SU-DHL-6 (cell line): ENCODE measurements at regions not wholly inside any gene's neighbourhood (a gene's known extent, or its start where the extent isn't known, plus 50 kb on each side); places are given as distances from the start of the nearest gene placed in this dataset.

ENCODE experiments used
- H2AFZ ChIP-seq: fragments of 200-600 bp; sonication (generic); 2 replicates; pipeline ENCODE4 v1.6.1; 2014; ENCODE audit warnings: low read depth, mild to moderate bottlenecking, moderate library complexity, mixed read lengths, antibody characterized with exemption, low read length; ENCODE audit not compliant: severe bottlenecking
- H3F3A ChIP-seq: fragments of 200-600 bp; shearing (Covaris generic); 2 replicates; pipeline ENCODE4 v1.6.0; 2016; ENCODE audit warnings: antibody characterized with exemption, mild to moderate bottlenecking; ENCODE audit not compliant: insufficient read depth
- H3K27ac ChIP-seq: fragments of 200-600 bp; sonication (generic); 2 replicates; pipeline ENCODE4 v1.5.1; 2016; ENCODE audit warnings: low read depth, mild to moderate bottlenecking, low read length, moderate library complexity, mixed read lengths
- H3K27me3 ChIP-seq: fragments of 200-600 bp; sonication (generic), shearing (Covaris generic); 2 replicates; pipeline ENCODE4 v1.6.0; 2014; ENCODE audit warnings: mild to moderate bottlenecking, low read length
- H3K36me3 ChIP-seq: fragments of 200-600 bp; sonication (generic); 2 replicates; pipeline ENCODE4 v1.6.1; 2014; ENCODE audit warnings: mild to moderate bottlenecking, low read length, mixed read lengths
- H3K4me2 ChIP-seq: fragments of 300-600, 200-600 bp; shearing (Covaris generic), sonication (generic); 2 replicates; pipeline ENCODE4 v1.6.0; 2014; ENCODE audit warnings: low read length, low read depth, mild to moderate bottlenecking; ENCODE audit not compliant: poor library complexity, severe bottlenecking
- H3K4me3 ChIP-seq: fragments of 200-600 bp; sonication (generic); 2 replicates; pipeline ENCODE4 v1.5.1; 2014; ENCODE audit warnings: antibody characterized with exemption, low read length, mild to moderate bottlenecking, mixed read lengths; ENCODE audit not compliant: insufficient read depth, poor library complexity, severe bottlenecking
- H3K79me2 ChIP-seq: fragments of 200-600 bp; sonication (generic); 2 replicates; pipeline ENCODE4 v1.6.1; 2014; ENCODE audit warnings: mild to moderate bottlenecking, low read length, moderate library complexity; ENCODE audit not compliant: insufficient read depth
- H3K9ac ChIP-seq: fragments of 200-600 bp; sonication (generic); 2 replicates; pipeline ENCODE4 v1.7.0; 2014; ENCODE audit warnings: mild to moderate bottlenecking, low read length
- H3K9me2 ChIP-seq: fragments of 200-600 bp; sonication (generic); replicated peaks from 2 replicates; pipeline ENCODE4 v1.6.1; 2014; ENCODE audit warnings: low read length; ENCODE audit not compliant: insufficient read depth
- H3K9me3 ChIP-seq: fragments of 200-600 bp; sonication (generic); 2 replicates; pipeline ENCODE4 v1.6.1; 2014; ENCODE audit warnings: low read length, mixed read lengths; ENCODE audit not compliant: insufficient read depth
- H4K20me1 ChIP-seq: fragments of 200-600 bp; sonication (generic); 2 replicates; pipeline ENCODE4 v1.6.1; 2014; ENCODE audit warnings: low read depth, mild to moderate bottlenecking, antibody characterized with exemption, low read length, moderate library complexity, mixed read lengths
- EZH2phosphoT487 ChIP-seq: fragments of 200-600 bp; sonication (generic), shearing (Covaris generic); conservative IDR thresholded peaks from 2 replicates; pipeline ENCODE4 v1.6.1; 2018; ENCODE audit warnings: mild to moderate bottlenecking, antibody characterized with exemption, low read length, moderate library complexity, mixed read lengths
- TF ChIP-seq, protein P1 (sequence below): fragments of 200-600 bp; sonication (generic); IDR thresholded peaks from one replicate; pipeline ENCODE4 v1.5.1; 2017; ENCODE audit warnings: antibody characterized with exemption, mild to moderate bottlenecking, low read length, moderate library complexity; ENCODE audit not compliant: insufficient read depth, poor library complexity, severe bottlenecking

DNA sequence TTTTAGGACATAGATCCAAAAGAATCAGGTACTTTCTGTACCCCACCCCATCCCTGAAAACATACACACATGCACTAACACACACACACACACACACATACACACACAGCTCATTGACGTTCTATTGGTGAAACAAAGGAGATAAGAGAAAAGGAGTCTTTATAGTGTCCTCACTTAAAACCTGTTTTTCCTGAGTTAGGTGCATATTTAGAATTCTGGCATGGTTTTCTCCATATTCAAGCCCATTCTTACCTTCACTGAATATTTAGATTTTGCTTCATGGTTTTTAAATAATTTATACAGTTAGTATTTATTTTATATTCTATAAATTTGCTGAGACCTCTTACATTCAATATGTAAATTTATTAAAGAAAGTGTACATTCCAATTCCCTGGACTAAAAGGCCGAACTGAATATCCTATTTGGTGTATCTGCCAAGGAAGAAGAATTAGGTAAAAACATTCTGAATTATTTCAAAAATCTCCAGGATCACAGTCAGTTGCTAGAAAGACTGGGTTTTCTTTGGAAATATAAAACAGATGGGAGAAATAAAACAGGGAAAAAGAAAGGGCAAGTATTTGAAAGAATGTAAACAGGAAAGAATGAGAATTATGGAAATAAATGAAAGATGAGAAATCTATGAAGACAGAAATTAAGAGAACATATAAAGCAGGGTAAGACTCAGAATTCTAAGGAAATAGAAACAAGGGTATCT lies 556.2 kb downstream of the KCTD12 start:
- Histone ChIP-seq H3K27me3 (no peaks in the 10 kb centered on the region), H3K36me3 (no peaks in the 10 kb centered on the region), H3K4me3 (no peak overlapping the region), H3K79me2 (no peaks in the 10 kb centered on the region), H3K9ac (no peak overlapping the region), H3K27ac (no peak overlapping the region), H3F3A (no peaks in the 10 kb centered on the region), H3K9me3 (no peaks in the 10 kb centered on the region), H3K9me2 (no peaks in the 10 kb centered on the region), H4K20me1 (no peaks in the 10 kb centered on the region), H2AFZ (no peak overlapping the region), H3K4me2 (no peak overlapping the region)
- no peak for TF ChIP-seq EZH2phosphoT487
- TF ChIP-seq, protein P1, sequence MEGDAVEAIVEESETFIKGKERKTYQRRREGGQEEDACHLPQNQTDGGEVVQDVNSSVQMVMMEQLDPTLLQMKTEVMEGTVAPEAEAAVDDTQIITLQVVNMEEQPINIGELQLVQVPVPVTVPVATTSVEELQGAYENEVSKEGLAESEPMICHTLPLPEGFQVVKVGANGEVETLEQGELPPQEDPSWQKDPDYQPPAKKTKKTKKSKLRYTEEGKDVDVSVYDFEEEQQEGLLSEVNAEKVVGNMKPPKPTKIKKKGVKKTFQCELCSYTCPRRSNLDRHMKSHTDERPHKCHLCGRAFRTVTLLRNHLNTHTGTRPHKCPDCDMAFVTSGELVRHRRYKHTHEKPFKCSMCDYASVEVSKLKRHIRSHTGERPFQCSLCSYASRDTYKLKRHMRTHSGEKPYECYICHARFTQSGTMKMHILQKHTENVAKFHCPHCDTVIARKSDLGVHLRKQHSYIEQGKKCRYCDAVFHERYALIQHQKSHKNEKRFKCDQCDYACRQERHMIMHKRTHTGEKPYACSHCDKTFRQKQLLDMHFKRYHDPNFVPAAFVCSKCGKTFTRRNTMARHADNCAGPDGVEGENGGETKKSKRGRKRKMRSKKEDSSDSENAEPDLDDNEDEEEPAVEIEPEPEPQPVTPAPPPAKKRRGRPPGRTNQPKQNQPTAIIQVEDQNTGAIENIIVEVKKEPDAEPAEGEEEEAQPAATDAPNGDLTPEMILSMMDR, result no peak

DNA sequence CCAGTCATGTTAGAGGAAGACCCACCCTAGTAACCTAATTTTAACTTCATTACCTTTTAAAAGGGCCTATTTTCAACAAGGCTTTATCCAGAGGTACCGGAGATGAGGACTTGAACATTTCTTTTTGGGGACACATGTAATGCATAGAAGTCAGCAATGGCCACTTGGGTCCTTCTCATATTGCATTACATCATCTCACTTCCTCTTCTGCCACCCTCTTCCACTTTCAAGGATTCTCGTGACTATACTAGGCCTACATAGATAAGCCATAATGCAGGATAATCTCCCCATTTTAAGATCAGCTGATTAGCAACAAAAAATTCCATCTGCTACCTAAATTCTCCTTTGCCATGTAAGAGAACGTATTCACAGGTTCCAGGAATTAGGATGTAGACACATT lies 557.2 kb downstream of the KCTD12 start:
- no peaks in the 10 kb centered on the region for H4K20me1 ChIP-seq
- no peaks in the 10 kb centered on the region for H3K27me3 ChIP-seq
- H2AFZ ChIP-seq, result no peak overlapping the region
- H3K36me3 ChIP-seq, result no peaks in the 10 kb centered on the region
- no peaks in the 10 kb centered on the region for H3K9me2 ChIP-seq
- no peak overlapping the region for H3K9ac ChIP-seq
- no peak for TF ChIP-seq EZH2phosphoT487
- TF ChIP-seq, protein P1, result no peak
- H3K27ac ChIP-seq, result no peak overlapping the region
- no peak overlapping the region for H3K4me3 ChIP-seq
- no peak overlapping the region for H3K4me2 ChIP-seq
- H3K9me3 ChIP-seq, result no peaks in the 10 kb centered on the region
- no peaks in the 10 kb centered on the region for H3K79me2 ChIP-seq
- no peaks in the 10 kb centered on the region for H3F3A ChIP-seq

DNA sequence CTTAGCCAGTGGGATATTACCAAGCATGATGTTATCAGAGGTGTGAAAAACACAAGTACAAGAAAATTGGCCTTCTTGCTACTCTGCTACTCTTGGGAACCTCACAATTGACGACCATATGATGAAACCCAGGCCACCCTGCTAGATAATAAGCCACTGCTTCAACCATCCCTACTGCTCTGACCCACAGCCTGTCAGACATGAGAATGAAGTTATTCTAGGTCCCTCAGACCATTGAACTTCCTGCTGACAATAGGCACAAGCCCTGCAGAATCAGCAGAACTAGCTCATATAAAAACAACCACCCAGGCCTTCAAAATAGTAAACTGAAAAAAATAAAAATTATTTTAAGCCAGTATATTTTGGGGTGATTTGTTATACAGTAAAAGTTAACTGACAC lies 559.9 kb downstream of the KCTD12 start:
- Histone ChIP-seq H3F3A (no peaks in the 10 kb centered on the region), H4K20me1 (no peaks in the 10 kb centered on the region), H3K9me2 (no peaks in the 10 kb centered on the region), H3K4me3 (no peak overlapping the region), H3K4me2 (no peak overlapping the region), H3K9me3 (no peaks in the 10 kb centered on the region), H3K9ac (no peak overlapping the region), H3K27ac (no peak overlapping the region), H3K79me2 (no peaks in the 10 kb centered on the region), H3K27me3 (no peaks in the 10 kb centered on the region), H3K36me3 (no peaks in the 10 kb centered on the region), H2AFZ (no peak overlapping the region)
- TF ChIP-seq EZH2phosphoT487, result no peak
- TF ChIP-seq, protein P1, result no peak
